Right atrium auricular region (tissue), 2 donors: ENCODE measurements at regions not wholly inside any gene's neighbourhood (a gene's known extent, or its start where the extent isn't known, plus 50 kb on each side); places are given as distances from the start of the nearest gene placed in this dataset.
"Not testable (repeated sequence)": the region's sequence is repeated elsewhere in the genome, so short reads cannot be mapped to it uniquely, and the experiment has no call there.

Source experiments
- DNase-seq: peaks from one replicate; pipeline ENCODE4 v3.0.0-alpha.2; 2019; ENCODE audit warnings: low spot score
- H3K27ac ChIP-seq, 2 donors: fragments of 200-600 bp; sonication (generic); 1 replicate in 1 of 2; 2 replicates in 1 of 2; pipeline ENCODE4 v1.5.1; 2016 to 2019
- H3K27me3 ChIP-seq, 2 donors: fragments of 200-600 bp; sonication (generic); one replicate each; pipeline versions ENCODE4 v1.5.1 to v1.6.0; 2017 to 2019
- H3K36me3 ChIP-seq: fragments of 200-600 bp; sonication (generic); one replicate; pipeline ENCODE4 v1.5.1; 2016
- H3K4me1 ChIP-seq, 2 donors: fragments of 200-600 bp; sonication (generic); one replicate each; pipeline versions ENCODE4 v1.5.1 to v1.6.0; 2017 to 2019
- H3K4me3 ChIP-seq, 2 donors: fragments of 200-600 bp; sonication (generic); 1 replicate in 1 of 2; 2 replicates in 1 of 2; pipeline ENCODE4 v1.5.1; 2017 to 2019; ENCODE audit warnings: mild to moderate bottlenecking in 1 of 2, moderate library complexity in 1 of 2
- H3K9me3 ChIP-seq, 2 donors: fragments of 200-600 bp; sonication (generic); one replicate each; pipeline ENCODE4 v1.5.1; 2019
- CTCF ChIP-seq, 2 donors: fragments of 200-600 bp; sonication (generic); IDR thresholded peaks; one replicate each; pipeline ENCODE4 v1.5.1; 2019; ENCODE audit warnings: antibody characterized with exemption in 2 of 2

GRCh38 chrX:71822314-71822713, 59.2 kb downstream of the CXorf49B start:
- not testable (repeated sequence) for H3K27ac ChIP-seq, H3K9me3 ChIP-seq, H3K36me3 ChIP-seq, H3K27me3 ChIP-seq, H3K4me3 ChIP-seq, DNase-seq, H3K4me1 ChIP-seq

- no peaks in the 10 kb centered on the region for H3K27me3 ChIP-seq
- H3K36me3 ChIP-seq: no peaks in the 10 kb centered on the region
- no peaks in the 10 kb centered on the region for H3K9me3 ChIP-seq
- no peak for DNase-seq
- no peak for TF ChIP-seq CTCF (IDR thresholded peaks at IDR 0.05)
- no peak overlapping the region for H3K4me3 ChIP-seq
- H3K27ac ChIP-seq: no peak overlapping the region
- H3K4me1 ChIP-seq: no peaks in the 10 kb centered on the region
Observed at GRCh38 chrX:71823391-71824057, 60.4 kb downstream of the CXorf49B start.

- no peak overlapping the region for H3K27ac ChIP-seq
- no peak for TF ChIP-seq CTCF (IDR thresholded peaks at IDR 0.05)
- H3K9me3 ChIP-seq: peaks cover 0 to 6% of the 10 kb centered on the region in 2 donors
- H3K4me1 ChIP-seq: no peaks in the 10 kb centered on the region
- no peak overlapping the region for H3K4me3 ChIP-seq
- H3K27me3 ChIP-seq: no peaks in the 10 kb centered on the region
- DNase-seq: no peak
- no peaks in the 10 kb centered on the region for H3K36me3 ChIP-seq
Observed at GRCh38 chrX:71828086-71828485, 64.9 kb downstream of the CXorf49B start.

GRCh38 chrX:71838092-71838491, 72.6 kb upstream of the NHSL2 start:
- DNase-seq, H3K4me3 ChIP-seq, H3K27ac ChIP-seq, H3K27me3 ChIP-seq, H3K36me3 ChIP-seq, H3K4me1 ChIP-seq: not testable (repeated sequence)
- peaks cover 0 to 22% of the 10 kb centered on the region in 2 donors for H3K9me3 ChIP-seq

- no peaks in the 10 kb centered on the region for H3K9me3 ChIP-seq
- H3K4me3 ChIP-seq: no peak overlapping the region
- no peak for TF ChIP-seq CTCF (IDR thresholded peaks at IDR 0.05)
- H3K36me3 ChIP-seq: no peaks in the 10 kb centered on the region
- H3K4me1 ChIP-seq: no peaks in the 10 kb centered on the region
- no peak for DNase-seq
- no peak overlapping the region for H3K27ac ChIP-seq
- no peaks in the 10 kb centered on the region for H3K27me3 ChIP-seq
Observed at GRCh38 chrX:71846429-71846828, 64.2 kb upstream of the NHSL2 start.

GRCh38 chrX:71852182-71852581, 58.5 kb upstream of the NHSL2 start:
- H3K27ac ChIP-seq: no peak overlapping the region
- no peak for TF ChIP-seq CTCF (IDR thresholded peaks at IDR 0.05)
- H3K27me3 ChIP-seq: no peaks in the 10 kb centered on the region
- no peak overlapping the region for H3K4me3 ChIP-seq
- H3K36me3 ChIP-seq: no peaks in the 10 kb centered on the region
- no peak for DNase-seq
- no peaks in the 10 kb centered on the region for H3K9me3 ChIP-seq
- H3K4me1 ChIP-seq: no peaks in the 10 kb centered on the region

- TF ChIP-seq CTCF (IDR thresholded peaks at IDR 0.05): peak; percentile 61 to 70
- no peaks in the 10 kb centered on the region for H3K36me3 ChIP-seq
- H3K9me3 ChIP-seq: no peaks in the 10 kb centered on the region
- no peaks in the 10 kb centered on the region for H3K4me1 ChIP-seq
- H3K4me3 ChIP-seq: no peak overlapping the region
- no peak overlapping the region for H3K27ac ChIP-seq
- no peak for DNase-seq
- H3K27me3 ChIP-seq: no peaks in the 10 kb centered on the region
Observed at GRCh38 chrX:71859637-71860036, 51.0 kb upstream of the NHSL2 start.
